H1 (cell line): ENCODE measurements at regions not wholly inside any gene's neighbourhood (a gene's known extent, or its start where the extent isn't known, plus 50 kb on each side); places are given as distances from the start of the nearest gene placed in this dataset.

Experiments
- CTBP2 ChIP-seq: IDR thresholded peaks from 2 replicates; pipeline ENCODE4 v1.7.0; 2011; ENCODE audit warnings: borderline replicate concordance, mild to moderate bottlenecking, moderate library complexity, mixed read lengths, low read length; ENCODE audit not compliant: insufficient read depth, insufficient read length
- GABPA ChIP-seq: IDR thresholded peaks from 2 replicates; pipeline ENCODE4 v1.6.1; 2011; ENCODE audit warnings: mild to moderate bottlenecking, low read length, moderate library complexity, borderline replicate concordance; ENCODE audit not compliant: insufficient read depth
- JUND ChIP-seq: IDR thresholded peaks from 2 replicates; pipeline ENCODE4 v1.6.1; 2011; ENCODE audit warnings: mild to moderate bottlenecking, improper control_type of control experiment, low read length
- RNF2 ChIP-seq: fragments of 200-900, 300-1000 bp; sonication (generic); IDR thresholded peaks from 2 replicates; pipeline ENCODE4 v1.7.1; 2016; ENCODE audit warnings: borderline replicate concordance, low read depth, mild to moderate bottlenecking, antibody characterized with exemption, low read length; ENCODE audit not compliant: poor library complexity, severe bottlenecking; ENCODE audit errors: missing control alignments
- SAP30 ChIP-seq: fragments of 300-600 bp; sonication (generic); IDR thresholded peaks from 2 replicates; pipeline ENCODE4 v1.7.1; 2012; ENCODE audit warnings: low read length, moderate library complexity, mild to moderate bottlenecking, inconsistent platforms; ENCODE audit not compliant: insufficient read depth, insufficient replicate concordance
- SUZ12 ChIP-seq: fragments of 200-600 bp; sonication (generic); IDR thresholded peaks from 2 replicates; pipeline ENCODE4 v1.6.1; 2012; ENCODE audit warnings: mild to moderate bottlenecking, inconsistent platforms, low read length, moderate library complexity, mixed read lengths

DNA sequence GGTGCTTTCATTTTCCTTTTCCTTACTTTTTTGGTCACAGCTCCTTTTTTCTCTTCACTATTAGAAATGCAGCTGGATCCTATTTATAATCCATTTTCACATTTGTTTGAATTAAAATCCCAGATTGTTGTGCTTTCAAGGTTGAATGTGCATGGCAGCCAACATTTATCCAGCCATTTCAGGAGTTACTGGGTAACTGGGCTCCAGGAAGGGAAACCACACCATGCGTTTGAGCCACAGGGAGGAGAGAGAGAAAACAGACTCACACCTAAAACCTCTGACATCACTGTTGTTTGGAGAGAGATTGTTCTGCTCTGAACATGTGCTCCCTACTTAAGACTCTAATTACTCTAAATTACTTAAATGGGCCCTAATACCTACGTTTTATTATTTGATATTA is 173.4 kb downstream of the BMP2 start (continued):
- TF ChIP-seq CTBP2 (no peak), GABPA (no peak), SUZ12 (no peak), JUND (no peak), SAP30 (no peak), RNF2 (no peak)
